Caco-2 (cell line): ENCODE measurements at regions not wholly inside any gene's neighbourhood (a gene's known extent, or its start where the extent isn't known, plus 50 kb on each side); places are given as distances from the start of the nearest gene placed in this dataset.

ENCODE experiments used
- BruUV-seq: library from RNA; stranded (reverse); fragments of 400-500 nt; replicated peaks from 2 replicates; lab custom pipeline; 2021; lab: Mats Ljungman, UMichigan
- CTCF ChIA-PET: fragments of 300-600 bp; sonication (Branson Sonifier 250); formaldehyde crosslinking; loops from one replicate; lab custom pipeline; 2022; ENCODE audit warnings: antibody characterized with exemption; lab: Charles Lee
- POLR2A ChIA-PET: fragments of 300-600 bp; sonication (Branson Sonifier 250); formaldehyde crosslinking; loops from one replicate; lab custom pipeline; 2022; ENCODE audit warnings: antibody characterized with exemption; lab: Charles Lee
- DNase-seq, 2 experiments: peaks; one replicate each; pipeline versions ENCODE4 v3.0.0 to v3.0.0-alpha.2; 2020 to 2022
- H3K27me3 ChIP-seq: replicated peaks from 2 replicates; pipeline ENCODE4 v1.6.0; 2011; ENCODE audit warnings: low read length; ENCODE audit not compliant: control insufficient read depth, insufficient read depth
- H3K36me3 ChIP-seq: 2 replicates; pipeline ENCODE4 v1.5.1; 2011; ENCODE audit warnings: low read length; ENCODE audit not compliant: control insufficient read depth, insufficient read depth
- H3K4me1 ChIP-seq: fragments of 250-450 bp; sonication (Bioruptor Pico); 2 replicates; pipeline ENCODE4 v1.5.1; 2020; ENCODE audit warnings: mild to moderate bottlenecking
- H3K4me3 ChIP-seq: 2 replicates; pipeline ENCODE4 v1.5.1; 2011; ENCODE audit warnings: low read depth, mild to moderate bottlenecking, control low read depth, low read length
- H3K9me3 ChIP-seq: fragments of 250-450 bp; sonication (Bioruptor Pico); 2 replicates; pipeline ENCODE4 v1.5.1; 2020; ENCODE audit warnings: mild to moderate bottlenecking, moderate library complexity
- H3K27ac Mint-ChIP-seq: one replicate; pipeline ENCODE4 v1.8.0; 2022; ENCODE audit warnings: mixed read lengths; ENCODE audit not compliant: unreplicated experiment
- H3K27me3 Mint-ChIP-seq: one replicate; pipeline ENCODE4 v1.8.0; 2022; ENCODE audit warnings: mixed read lengths; ENCODE audit not compliant: insufficient read depth, unreplicated experiment
- H3K36me3 Mint-ChIP-seq: one replicate; pipeline ENCODE4 v1.8.0; 2022; ENCODE audit warnings: mild to moderate bottlenecking, mixed read lengths; ENCODE audit not compliant: insufficient read depth, unreplicated experiment
- H3K4me1 Mint-ChIP-seq: one replicate; pipeline ENCODE4 v1.8.0; 2022; ENCODE audit warnings: low read depth, mixed read lengths; ENCODE audit not compliant: unreplicated experiment
- H3K4me3 Mint-ChIP-seq: one replicate; pipeline ENCODE4 v1.8.0; 2022; ENCODE audit warnings: mild to moderate bottlenecking, moderate library complexity, mixed read lengths; ENCODE audit not compliant: unreplicated experiment
- H3K9me3 Mint-ChIP-seq: one replicate; pipeline ENCODE4 v1.8.0; 2022; ENCODE audit warnings: mixed read lengths; ENCODE audit not compliant: unreplicated experiment
- CTCF ChIP-seq, 2 experiments: fragments of 200-600 bp in 1 of 2; IDR thresholded peaks; 1 replicate in 1 of 2; 2 replicates in 1 of 2; pipeline versions ENCODE4 v1.5.1 to v1.8.0; 2011 to 2022; ENCODE audit warnings: antibody characterized with exemption in 1 of 2, control low read depth in 1 of 2, inconsistent platforms in 1 of 2, low read depth in 1 of 2, low read length in 1 of 2, mild to moderate bottlenecking in 1 of 2, moderate library complexity in 1 of 2; ENCODE audit not compliant: insufficient read depth in 1 of 2, severe bottlenecking in 1 of 2, unreplicated experiment in 1 of 2
- intact Hi-C: fragments of 100-400 bp; cut with micrococcal nuclease; formaldehyde crosslinking; loops from one replicate; pipeline ENCODE4 v1.10.0; 2022; ENCODE audit not compliant: unreplicated experiment

DNA sequence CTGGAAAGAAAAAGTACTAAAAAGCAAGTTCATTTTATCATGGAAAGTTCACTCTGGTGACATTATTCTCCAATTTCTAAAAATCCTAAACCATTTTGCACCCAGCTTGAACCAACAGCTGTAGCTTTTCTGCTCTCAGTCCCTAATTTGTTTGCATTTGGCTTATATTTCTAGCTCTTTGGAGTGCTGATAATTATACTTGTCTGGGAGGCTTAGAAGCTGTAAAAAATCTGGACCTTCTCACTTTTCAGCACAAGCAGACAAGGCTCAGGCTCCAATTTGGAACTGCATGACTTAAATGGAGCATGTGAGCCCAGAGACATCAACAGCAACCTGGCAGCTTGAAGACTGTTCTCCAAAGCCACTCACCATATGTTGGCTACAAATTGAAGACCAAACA, 170.9 kb upstream of the PCDH18 start:
- no peaks in the 10 kb centered on the region for H3K36me3 ChIP-seq
- no peak overlapping the region for H3K4me3 Mint-ChIP-seq
- peaks cover 9% of the 10 kb centered on the region for H3K9me3 Mint-ChIP-seq
- no peaks in the 10 kb centered on the region for H3K9me3 ChIP-seq
- no peaks in the 10 kb centered on the region for H3K27me3 ChIP-seq
- no peaks in the 10 kb centered on the region for H3K36me3 Mint-ChIP-seq
- no peak overlapping the region for H3K4me3 ChIP-seq
- no peak overlapping the region for H3K27ac Mint-ChIP-seq
- H3K4me1 Mint-ChIP-seq, result no peaks in the 10 kb centered on the region
- no peaks in the 10 kb centered on the region for H3K4me1 ChIP-seq
- peaks cover 3% of the 10 kb centered on the region for H3K27me3 Mint-ChIP-seq
- TF ChIP-seq CTCF (IDR thresholded peaks at IDR 0.05; ENCODE audit: insufficient read depth in 1 of 2, low read depth in 1 of 2, low read length in 1 of 2, severe bottlenecking in 1 of 2, unreplicated experiment in 1 of 2), result no peak
- CTCF ChIA-PET, result no interaction called here
- no peak for DNase-seq
- POLR2A ChIA-PET, result no interaction called here
- intact Hi-C loops, result no loop called here
- BruUV-seq, result no TSS peak

- Mint-ChIP-seq H3K4me1 (no peaks in the 10 kb centered on the region), H3K27me3 (peaks cover 3% of the 10 kb centered on the region), H3K27ac (no peak overlapping the region), H3K36me3 (no peaks in the 10 kb centered on the region), H3K9me3 (peaks cover 10% of the 10 kb centered on the region), H3K4me3 (no peak overlapping the region)
- Histone ChIP-seq H3K36me3 (no peaks in the 10 kb centered on the region), H3K27me3 (no peaks in the 10 kb centered on the region), H3K9me3 (no peaks in the 10 kb centered on the region), H3K4me1 (no peaks in the 10 kb centered on the region), H3K4me3 (no peak overlapping the region)
- ChIA-PET CTCF (no interaction called here), POLR2A (no interaction called here)
- no peak for DNase-seq
- intact Hi-C loops, result no loop called here
- TF ChIP-seq CTCF (IDR thresholded peaks at IDR 0.05; ENCODE audit: insufficient read depth in 1 of 2, low read depth in 1 of 2, low read length in 1 of 2, severe bottlenecking in 1 of 2, unreplicated experiment in 1 of 2), result no peak
- no TSS peak for BruUV-seq
Observed at GRCh38 chr4:137702512-137702911, 170.2 kb upstream of the PCDH18 start.

DNA sequence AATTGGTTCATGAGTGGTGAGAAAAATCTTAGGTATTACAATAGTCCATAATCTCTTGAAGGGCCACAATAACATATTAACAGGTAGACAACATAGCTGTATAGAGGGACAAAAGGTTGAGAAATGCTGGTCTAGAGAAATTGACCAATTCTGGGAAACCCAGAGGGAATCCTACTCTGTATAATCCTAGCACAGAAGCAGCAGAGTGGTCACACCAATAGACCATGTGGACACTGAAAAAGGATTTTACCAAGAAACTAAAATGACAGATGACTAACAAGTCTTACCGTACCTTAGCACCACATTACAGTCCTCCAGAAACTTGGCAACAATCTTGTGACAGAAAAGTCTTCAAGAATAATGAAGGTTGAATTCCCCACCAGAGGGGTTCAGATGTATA, 169.1 kb upstream of the PCDH18 start:
- BruUV-seq, result no TSS peak
- H3K9me3 ChIP-seq, result no peaks in the 10 kb centered on the region
- no peaks in the 10 kb centered on the region for H3K4me1 Mint-ChIP-seq
- H3K4me3 ChIP-seq, result no peak overlapping the region
- no peaks in the 10 kb centered on the region for H3K4me1 ChIP-seq
- TF ChIP-seq CTCF (IDR thresholded peaks at IDR 0.05; ENCODE audit: insufficient read depth in 1 of 2, low read depth in 1 of 2, low read length in 1 of 2, severe bottlenecking in 1 of 2, unreplicated experiment in 1 of 2), result no peak
- DNase-seq, result no peak
- peaks cover 3% of the 10 kb centered on the region for H3K27me3 Mint-ChIP-seq
- no peaks in the 10 kb centered on the region for H3K36me3 ChIP-seq
- no peaks in the 10 kb centered on the region for H3K27me3 ChIP-seq
- H3K9me3 Mint-ChIP-seq, result peaks cover 10% of the 10 kb centered on the region
- intact Hi-C loops, result no loop called here
- no peaks in the 10 kb centered on the region for H3K36me3 Mint-ChIP-seq
- no peak overlapping the region for H3K4me3 Mint-ChIP-seq
- CTCF ChIA-PET, result no interaction called here
- H3K27ac Mint-ChIP-seq, result no peak overlapping the region
- POLR2A ChIA-PET, result no interaction called here
